SK-N-SH (cell line): ENCODE measurements at regions not wholly inside any gene's neighbourhood (a gene's known extent, or its start where the extent isn't known, plus 50 kb on each side); places are given as distances from the start of the nearest gene placed in this dataset.

Experiments used
- CTCF ChIA-PET: fragments of 300-600, 350-600 bp; formaldehyde crosslinking; extraction: SDS; loops from one replicate; lab custom pipeline; 2021; lab: Yijun Ruan, JAX
- POLR2A ChIA-PET: fragments of 350-600 bp; sonication (Branson Sonifier 250); formaldehyde crosslinking; extraction: SDS; loops from one replicate; lab custom pipeline; 2020; ENCODE audit warnings: antibody characterized with exemption, inconsistent platforms; lab: Yijun Ruan, JAX
- DNase-seq: peaks from one replicate; pipeline ENCODE4 v3.0.0; 2012
- H2AFZ ChIP-seq: fragments of 200-600 bp; sonication (generic); 2 replicates; pipeline ENCODE4 v1.8.1; 2016; ENCODE audit warnings: antibody characterized with exemption, mild to moderate bottlenecking, low read depth
- H3F3A ChIP-seq: fragments of 200-600 bp; sonication (generic); replicated peaks from 2 replicates; pipeline ENCODE3; 2016; ENCODE audit warnings: antibody characterized with exemption, mild to moderate bottlenecking; ENCODE audit not compliant: insufficient read depth
- H3K27ac ChIP-seq, 2 experiments: fragments of 200-500 bp in 1 of 2; fragments of 200-600 bp in 1 of 2; sonication (Bioruptor generic) in 1 of 2; sonication (generic), shearing (Covaris generic) in 1 of 2; 2 replicates each; pipeline versions ENCODE4 v1.5.1 to v1.6.1; 2014 to 2016; ENCODE audit warnings: low read depth in 2 of 2, inconsistent platforms in 1 of 2, low read length in 1 of 2, mild to moderate bottlenecking in 1 of 2, mixed read lengths in 1 of 2
- H3K27me3 ChIP-seq: fragments of 200-600 bp; sonication (generic), shearing (Covaris generic); 2 replicates; pipeline ENCODE4 v1.6.1; 2016; ENCODE audit warnings: mixed run types; ENCODE audit not compliant: insufficient read depth
- H3K36me3 ChIP-seq, 2 experiments: fragments of 200-500 bp in 1 of 2; fragments of 200-600 bp in 1 of 2; sonication (Bioruptor generic) in 1 of 2; sonication (generic) in 1 of 2; replicated peaks in 1 of 2; 2 replicates each; pipeline versions ENCODE3 to v1.5.1; 2014 to 2016; ENCODE audit warnings: low read length in 1 of 2, mild to moderate bottlenecking in 1 of 2; ENCODE audit not compliant: insufficient read depth in 2 of 2, control insufficient read depth in 1 of 2
- H3K4me1 ChIP-seq, 2 experiments: fragments of 200-500 bp in 1 of 2; fragments of 200-600 bp in 1 of 2; sonication (Bioruptor generic) in 1 of 2; sonication (generic), shearing (Covaris generic) in 1 of 2; 2 replicates each; pipeline versions ENCODE4 v1.5.1 to v1.6.1; 2014 to 2016; ENCODE audit warnings: low read depth in 1 of 2, low read length in 1 of 2, mixed run types in 1 of 2; ENCODE audit not compliant: insufficient read depth in 2 of 2, control insufficient read depth in 1 of 2
- H3K4me2 ChIP-seq: fragments of 200-600 bp; sonication (generic), shearing (Covaris generic); 2 replicates; pipeline ENCODE4 v1.6.1; 2017; ENCODE audit warnings: mixed run types
- H3K4me3 ChIP-seq, 2 experiments: fragments of 200-500 bp in 1 of 2; fragments of 200-600 bp in 1 of 2; sonication (Bioruptor generic) in 1 of 2; sonication (generic), shearing (Covaris generic) in 1 of 2; 2 replicates each; pipeline versions ENCODE4 v1.5.1 to v1.8.1; 2014 to 2016; ENCODE audit warnings: low read depth in 2 of 2, inconsistent platforms in 1 of 2, low read length in 1 of 2, mild to moderate bottlenecking in 1 of 2, mixed read lengths in 1 of 2, moderate library complexity in 1 of 2
- H3K79me2 ChIP-seq: fragments of 200-600 bp; sonication (generic); 2 replicates; pipeline ENCODE4 v1.8.1; 2017; ENCODE audit warnings: mild to moderate bottlenecking; ENCODE audit not compliant: insufficient read depth
- H3K9ac ChIP-seq: fragments of 200-600 bp; sonication (generic); 2 replicates; pipeline ENCODE4 v1.6.1; 2017; ENCODE audit warnings: mixed run types
- H3K9me2 ChIP-seq: fragments of 200-600 bp; sonication (generic); 2 replicates; pipeline ENCODE4 v1.6.1; 2017; ENCODE audit warnings: mixed run types
- H3K9me3 ChIP-seq: fragments of 200-600 bp; sonication (generic); 2 replicates; pipeline ENCODE4 v1.6.1; 2017; ENCODE audit warnings: mixed run types, mild to moderate bottlenecking, moderate library complexity
- H4K20me1 ChIP-seq: fragments of 200-600 bp; sonication (generic); 2 replicates; pipeline ENCODE4 v1.6.1; 2017; ENCODE audit warnings: mild to moderate bottlenecking, mixed run types; ENCODE audit not compliant: insufficient read depth
- CHD2 ChIP-seq: fragments of 150-350 bp; IDR thresholded peaks from 2 replicates; pipeline ENCODE4 v1.6.1; 2018; ENCODE audit warnings: low read length; ENCODE audit not compliant: partially characterized antibody
- CTCF ChIP-seq: fragments of 200-600 bp; sonication (generic); IDR thresholded peaks from 2 replicates; pipeline ENCODE4 v1.6.1; 2017; ENCODE audit warnings: antibody characterized with exemption, mild to moderate bottlenecking, moderate library complexity
- ELF1 ChIP-seq: IDR thresholded peaks from 2 replicates; pipeline ENCODE4 v1.4.0; 2012
- EP300 ChIP-seq, 2 experiments: IDR thresholded peaks; 2 replicates each; pipeline versions ENCODE4 v1.4.0 to v1.6.1; 2012; ENCODE audit warnings: borderline replicate concordance in 1 of 2, low read depth in 1 of 2, low read length in 1 of 2
- FOSL2 ChIP-seq: IDR thresholded peaks from 2 replicates; pipeline ENCODE4 v1.4.0; 2012; ENCODE audit warnings: low read depth, mild to moderate bottlenecking, moderate library complexity, borderline replicate concordance
- GABPA ChIP-seq: IDR thresholded peaks from 2 replicates; pipeline ENCODE4 v1.4.0; 2012; ENCODE audit warnings: low read depth, mild to moderate bottlenecking
- GATA2 ChIP-seq: sonication (generic); formaldehyde crosslinking; IDR thresholded peaks from 2 replicates; pipeline ENCODE4 v1.5.0; 2020; ENCODE audit warnings: mild to moderate bottlenecking, missing genetic modification reagents
- JUND ChIP-seq: IDR thresholded peaks from 2 replicates; pipeline ENCODE4 v1.4.0; 2012
- MEF2A ChIP-seq: IDR thresholded peaks from 2 replicates; pipeline ENCODE4 v1.4.0; 2012; ENCODE audit warnings: low read depth, borderline replicate concordance
- NFIC ChIP-seq: IDR thresholded peaks from 2 replicates; pipeline ENCODE4 v1.4.0; 2012; ENCODE audit warnings: borderline replicate concordance
- NRF1 ChIP-seq: IDR thresholded peaks from 2 replicates; pipeline ENCODE4 v1.6.1; 2012; ENCODE audit warnings: low read depth, mild to moderate bottlenecking, low read length
- POLR2AphosphoS5 ChIP-seq: IDR thresholded peaks from 2 replicates; pipeline ENCODE4 v1.6.1; 2012; ENCODE audit warnings: low read depth, low read length
- RAD21 ChIP-seq: IDR thresholded peaks from 2 replicates; pipeline ENCODE4 v1.6.1; 2012; ENCODE audit warnings: mild to moderate bottlenecking, low read length
- RXRA ChIP-seq: IDR thresholded peaks from 2 replicates; pipeline ENCODE4 v1.4.0; 2012; ENCODE audit warnings: low read depth, mild to moderate bottlenecking, borderline replicate concordance
- SIN3A ChIP-seq: IDR thresholded peaks from 2 replicates; pipeline ENCODE4 v1.6.1; 2012; ENCODE audit warnings: low read depth, mild to moderate bottlenecking, low read length, moderate library complexity, borderline replicate concordance
- SMC3 ChIP-seq: IDR thresholded peaks from 2 replicates; pipeline ENCODE4 v1.6.1; 2012; ENCODE audit warnings: low read depth, low read length, improper control_type of control experiment
- TAF1 ChIP-seq: IDR thresholded peaks from 2 replicates; pipeline ENCODE4 v1.6.1; 2012; ENCODE audit warnings: low read depth, mild to moderate bottlenecking, low read length, moderate library complexity, borderline replicate concordance
- USF2 ChIP-seq: fragments of 150-350 bp; IDR thresholded peaks from 2 replicates; pipeline ENCODE4 v1.6.1; 2017; ENCODE audit warnings: antibody characterized with exemption, low read length, low read depth, borderline replicate concordance
- YY1 ChIP-seq: IDR thresholded peaks from 2 replicates; pipeline ENCODE4 v1.4.0; 2012; ENCODE audit warnings: low read depth, mild to moderate bottlenecking
- WGBS: methylation state at CpG from one replicate; pipeline ENCODE4 v1.1.6; 2017; ENCODE audit warnings: low lambda C conversion rate; 5-methylcytosine and 5-hydroxymethylcytosine counted together
- TF ChIP-seq, protein P1 (sequence below): IDR thresholded peaks from 2 replicates; pipeline ENCODE4 v1.4.0; 2012; ENCODE audit warnings: low read depth
- TF ChIP-seq, protein P2 (sequence below): IDR thresholded peaks from 2 replicates; pipeline ENCODE4; 2012
- TF ChIP-seq, protein P3 (sequence below): IDR thresholded peaks from 2 replicates; pipeline ENCODE4 v1.4.0; 2012; ENCODE audit warnings: low read depth, borderline replicate concordance

GRCh38 chr2:125701070-125701469, 954.9 kb upstream of the GYPC start:
- 12% methylated on average over 2 of the region's 2 CpGs for WGBS
- Histone ChIP-seq H4K20me1 (no peaks in the 10 kb centered on the region), H3K27me3 (no peaks in the 10 kb centered on the region), H3K4me3 (no peak overlapping the region), H3K9me3 (no peaks in the 10 kb centered on the region), H3K9ac (no peak overlapping the region), H3K27ac (no peak overlapping the region), H2AFZ (no peak overlapping the region), H3K4me1 (no peaks in the 10 kb centered on the region), H3K79me2 (no peaks in the 10 kb centered on the region), H3K36me3 (no peaks in the 10 kb centered on the region), H3K4me2 (no peak overlapping the region), H3K9me2 (no peaks in the 10 kb centered on the region), H3F3A (no peaks in the 10 kb centered on the region)
- no peak for DNase-seq
- POLR2A ChIA-PET: no interaction called here
- CTCF ChIA-PET: interaction anchor here (1.0 kb wide), 1 partner anchor 20 kb away, joined by 4 read pairs; no protein-coding TSS in a partner anchor
- TF ChIP-seq SIN3A (no peak), GABPA (no peak), CHD2 (no peak), MEF2A (no peak), POLR2AphosphoS5 (no peak), RAD21 (no peak), YY1 (no peak), JUND (no peak), GATA2 (no peak), RXRA (no peak), EP300 (IDR thresholded peaks at IDR 0.05; ENCODE audit: borderline replicate concordance in 1 of 2, low read depth in 1 of 2, low read length in 1 of 2) (no peak), FOSL2 (no peak)
- TF ChIP-seq, protein P1, sequence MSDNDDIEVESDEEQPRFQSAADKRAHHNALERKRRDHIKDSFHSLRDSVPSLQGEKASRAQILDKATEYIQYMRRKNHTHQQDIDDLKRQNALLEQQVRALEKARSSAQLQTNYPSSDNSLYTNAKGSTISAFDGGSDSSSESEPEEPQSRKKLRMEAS: no peak
- TF ChIP-seq, protein P2, sequence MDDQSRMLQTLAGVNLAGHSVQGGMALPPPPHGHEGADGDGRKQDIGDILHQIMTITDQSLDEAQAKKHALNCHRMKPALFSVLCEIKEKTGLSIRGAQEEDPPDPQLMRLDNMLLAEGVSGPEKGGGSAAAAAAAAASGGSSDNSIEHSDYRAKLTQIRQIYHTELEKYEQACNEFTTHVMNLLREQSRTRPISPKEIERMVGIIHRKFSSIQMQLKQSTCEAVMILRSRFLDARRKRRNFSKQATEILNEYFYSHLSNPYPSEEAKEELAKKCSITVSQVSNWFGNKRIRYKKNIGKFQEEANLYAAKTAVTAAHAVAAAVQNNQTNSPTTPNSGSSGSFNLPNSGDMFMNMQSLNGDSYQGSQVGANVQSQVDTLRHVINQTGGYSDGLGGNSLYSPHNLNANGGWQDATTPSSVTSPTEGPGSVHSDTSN: no peak
- TF ChIP-seq, protein P3, sequence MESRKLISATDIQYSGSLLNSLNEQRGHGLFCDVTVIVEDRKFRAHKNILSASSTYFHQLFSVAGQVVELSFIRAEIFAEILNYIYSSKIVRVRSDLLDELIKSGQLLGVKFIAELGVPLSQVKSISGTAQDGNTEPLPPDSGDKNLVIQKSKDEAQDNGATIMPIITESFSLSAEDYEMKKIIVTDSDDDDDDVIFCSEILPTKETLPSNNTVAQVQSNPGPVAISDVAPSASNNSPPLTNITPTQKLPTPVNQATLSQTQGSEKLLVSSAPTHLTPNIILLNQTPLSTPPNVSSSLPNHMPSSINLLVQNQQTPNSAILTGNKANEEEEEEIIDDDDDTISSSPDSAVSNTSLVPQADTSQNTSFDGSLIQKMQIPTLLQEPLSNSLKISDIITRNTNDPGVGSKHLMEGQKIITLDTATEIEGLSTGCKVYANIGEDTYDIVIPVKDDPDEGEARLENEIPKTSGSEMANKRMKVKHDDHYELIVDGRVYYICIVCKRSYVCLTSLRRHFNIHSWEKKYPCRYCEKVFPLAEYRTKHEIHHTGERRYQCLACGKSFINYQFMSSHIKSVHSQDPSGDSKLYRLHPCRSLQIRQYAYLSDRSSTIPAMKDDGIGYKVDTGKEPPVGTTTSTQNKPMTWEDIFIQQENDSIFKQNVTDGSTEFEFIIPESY: no peak

DNA sequence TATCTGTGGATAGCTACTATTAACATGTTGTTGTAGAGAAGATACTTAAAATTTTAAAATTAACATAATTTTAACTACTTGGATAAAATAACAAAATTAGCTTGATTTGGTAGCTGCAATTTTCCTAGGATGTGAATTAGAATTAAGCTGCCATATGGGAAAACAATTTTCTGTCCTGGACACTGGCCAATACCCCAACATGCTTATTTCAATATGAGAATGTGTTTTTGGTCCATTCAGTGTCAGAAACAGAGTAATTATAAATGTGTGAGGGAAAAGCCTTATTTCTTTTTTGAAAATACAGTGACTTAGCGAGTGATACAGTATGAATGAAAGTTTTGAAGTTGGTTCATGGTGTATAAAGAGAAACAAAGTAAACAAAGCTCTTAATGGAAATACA, 948.3 kb upstream of the GYPC start:
- no peak for DNase-seq
- ChIA-PET POLR2A (no interaction called here), CTCF (no interaction called here)
- Histone ChIP-seq H4K20me1 (no peaks in the 10 kb centered on the region), H3K27ac (no peak overlapping the region), H3K4me1 (no peaks in the 10 kb centered on the region), H3F3A (no peaks in the 10 kb centered on the region), H2AFZ (no peak overlapping the region), H3K4me2 (no peak overlapping the region), H3K9me2 (no peaks in the 10 kb centered on the region), H3K79me2 (no peaks in the 10 kb centered on the region), H3K36me3 (no peaks in the 10 kb centered on the region), H3K4me3 (no peak overlapping the region), H3K27me3 (no peaks in the 10 kb centered on the region), H3K9ac (no peak overlapping the region), H3K9me3 (no peaks in the 10 kb centered on the region)
- 4% methylated on average over 1 of the region's 1 CpG for WGBS
- no peak for TF ChIP-seq TAF1
- no peak for TF ChIP-seq USF2
- TF ChIP-seq CTCF: no peak
- TF ChIP-seq GATA2: no peak
- TF ChIP-seq NRF1: no peak
- TF ChIP-seq ELF1: no peak
- TF ChIP-seq, protein P1: no peak
- no peak for TF ChIP-seq POLR2AphosphoS5
- no peak for TF ChIP-seq NFIC
- no peak for TF ChIP-seq EP300 (IDR thresholded peaks at IDR 0.05; ENCODE audit: borderline replicate concordance in 1 of 2, low read depth in 1 of 2, low read length in 1 of 2)
- no peak for TF ChIP-seq CHD2
- TF ChIP-seq SMC3: no peak
